CD4-positive, alpha-beta T cell treated with Interleukin-15 for 1 hour (primary cell): ENCODE measurements at regions not wholly inside any gene's neighbourhood (a gene's known extent, or its start where the extent isn't known, plus 50 kb on each side); places are given as distances from the start of the nearest gene placed in this dataset.
A peak's percentile ranks its signal among the peaks of the same experiment; 100 is the strongest.

Source experiments
- DNase-seq: peaks from one replicate; pipeline ENCODE4 v3.0.0-alpha.2; 2020

GRCh38 chr3:84082726-84083125 is 876.1 kb upstream of the CADM2 start:
- no peak for DNase-seq

- no peak for DNase-seq
These were observed 865.9 kb upstream of the CADM2 start for GRCh38 chr3:84092907-84093306.

- no peak for DNase-seq
These were observed 862.6 kb upstream of the CADM2 start for GRCh38 chr3:84096188-84096587.

- no peak for DNase-seq
These were observed 857.9 kb upstream of the CADM2 start for GRCh38 chr3:84100861-84101260.

GRCh38 chr3:84108442-84108971 is 850.3 kb upstream of the CADM2 start:
- no peak for DNase-seq

GRCh38 chr3:84109911-84110310 is 848.9 kb upstream of the CADM2 start:
- DNase-seq: no peak

GRCh38 chr3:84110787-84111186 is 848.0 kb upstream of the CADM2 start:
- no peak for DNase-seq

- DNase-seq: no peak
These were observed 833.5 kb upstream of the CADM2 start for GRCh38 chr3:84125201-84125721.

- no peak for DNase-seq
These were observed 833.0 kb upstream of the CADM2 start for GRCh38 chr3:84125760-84126159.

GRCh38 chr3:84126160-84126559 is 832.6 kb upstream of the CADM2 start:
- no peak for DNase-seq

GRCh38 chr3:84128024-84128423 is 830.8 kb upstream of the CADM2 start:
- no peak for DNase-seq

- no peak for DNase-seq
These were observed 822.4 kb upstream of the CADM2 start for GRCh38 chr3:84136425-84136824.

GRCh38 chr3:84140631-84141030 is 818.2 kb upstream of the CADM2 start:
- DNase-seq: no peak

- DNase-seq: no peak
These were observed 817.2 kb upstream of the CADM2 start for GRCh38 chr3:84141571-84141970.

- no peak for DNase-seq
These were observed 793.5 kb upstream of the CADM2 start for GRCh38 chr3:84165328-84165727.

- DNase-seq: no peak
These were observed 783.3 kb upstream of the CADM2 start for GRCh38 chr3:84175449-84175848.

- no peak for DNase-seq
These were observed 773.9 kb upstream of the CADM2 start for GRCh38 chr3:84184937-84185336.

GRCh38 chr3:84194029-84194428 is 764.8 kb upstream of the CADM2 start:
- no peak for DNase-seq

GRCh38 chr3:84209474-84209873 is 749.3 kb upstream of the CADM2 start:
- no peak for DNase-seq

GRCh38 chr3:84223512-84223911 is 735.3 kb upstream of the CADM2 start:
- DNase-seq: no peak

GRCh38 chr3:84224262-84224661 is 734.5 kb upstream of the CADM2 start:
- DNase-seq: no peak

- DNase-seq: no peak
These were observed 722.5 kb upstream of the CADM2 start for GRCh38 chr3:84236261-84236660.

GRCh38 chr3:84245789-84246188 is 713.0 kb upstream of the CADM2 start:
- no peak for DNase-seq

- no peak for DNase-seq
These were observed 698.2 kb upstream of the CADM2 start for GRCh38 chr3:84260596-84260995.

GRCh38 chr3:84265768-84266167 is 693.0 kb upstream of the CADM2 start:
- peak; percentile 16 for DNase-seq

- DNase-seq: no peak
These were observed 683.3 kb upstream of the CADM2 start for GRCh38 chr3:84275532-84275931.
